ENCODE measurements at regions not wholly inside any gene's neighbourhood (a gene's known extent, or its start where the extent isn't known, plus 50 kb on each side); places are given as distances from the start of the nearest gene placed in this dataset.

GRCh38 chr6:102458990-102459389, 1065.5 kb downstream of the GRIK2 start:
- no peak for TF ChIP-seq CTCF (IDR thresholded peaks at IDR 0.05; ENCODE audit: low read depth, low read length, missing input control)
- TF ChIP-seq JUND (IDR thresholded peaks at IDR 0.05), result no peak
- TF ChIP-seq YY1 (IDR thresholded peaks at IDR 0.05), result no peak

Data from liver (tissue), 3 donors.